ENCODE measurements at regions not wholly inside any gene's neighbourhood (a gene's known extent, or its start where the extent isn't known, plus 50 kb on each side); places are given as distances from the start of the nearest gene placed in this dataset.
A peak's percentile ranks its signal among the peaks of the same experiment; 100 is the strongest.

- TF ChIP-seq CTCF (conservative IDR thresholded peaks at IDR 0.05; ENCODE audit: low read length) (peak; percentile 3; the same call in 1 of the 2 replicates), EZH2phosphoT487 (IDR thresholded peaks at IDR 0.05; ENCODE audit: borderline replicate concordance) (no peak)
- Histone ChIP-seq H3F3A (ENCODE audit: low read depth) (no peaks in the 10 kb centered on the region), H3K9me2 (replicated peaks; ENCODE audit: low read depth, low read length) (no peaks in the 10 kb centered on the region), H3K79me2 (ENCODE audit: insufficient read depth, low read length) (no peaks in the 10 kb centered on the region), H3K27me3 (ENCODE audit: insufficient read depth, low read length, poor library complexity, severe bottlenecking) (no peaks in the 10 kb centered on the region), H3K9me3 (ENCODE audit: insufficient read depth, low read depth, low read length) (no peaks in the 10 kb centered on the region), H4K20me1 (ENCODE audit: insufficient read depth, low read length, poor library complexity, severe bottlenecking) (no peaks in the 10 kb centered on the region), H3K36me3 (ENCODE audit: insufficient read depth, low read length) (no peaks in the 10 kb centered on the region), H2AFZ (ENCODE audit: low read length) (no peak overlapping the region), H3K4me2 (ENCODE audit: low read depth, low read length, poor library complexity, severe bottlenecking) (no peak overlapping the region), H3K4me1 (ENCODE audit: insufficient read depth, low read length, poor library complexity, severe bottlenecking) (no peaks in the 10 kb centered on the region), H3K4me3 (ENCODE audit: low read length, poor library complexity, severe bottlenecking) (no peak overlapping the region), H3K9ac (ENCODE audit: low read depth, low read length, poor library complexity, severe bottlenecking) (no peak overlapping the region)
Measured at GRCh38 chrX:110421500-110422455, 63.1 kb downstream of the RTL9 start.

- H3K4me2 ChIP-seq (ENCODE audit: low read depth, low read length, poor library complexity, severe bottlenecking): no peak overlapping the region
- no peaks in the 10 kb centered on the region for H3K9me2 ChIP-seq (replicated peaks; ENCODE audit: low read depth, low read length)
- H3K9me3 ChIP-seq (ENCODE audit: insufficient read depth, low read depth, low read length): no peaks in the 10 kb centered on the region
- TF ChIP-seq EZH2phosphoT487 (IDR thresholded peaks at IDR 0.05; ENCODE audit: borderline replicate concordance) (no peak), CTCF (conservative IDR thresholded peaks at IDR 0.05; ENCODE audit: low read length) (no peak)
- H3K79me2 ChIP-seq (ENCODE audit: insufficient read depth, low read length): no peaks in the 10 kb centered on the region
- no peak overlapping the region for H3K4me3 ChIP-seq (ENCODE audit: low read length, poor library complexity, severe bottlenecking)
- no peaks in the 10 kb centered on the region for H3K36me3 ChIP-seq (ENCODE audit: insufficient read depth, low read length)
- no peaks in the 10 kb centered on the region for H3K27me3 ChIP-seq (ENCODE audit: insufficient read depth, low read length, poor library complexity, severe bottlenecking)
- no peak overlapping the region for H3K9ac ChIP-seq (ENCODE audit: low read depth, low read length, poor library complexity, severe bottlenecking)
- no peaks in the 10 kb centered on the region for H4K20me1 ChIP-seq (ENCODE audit: insufficient read depth, low read length, poor library complexity, severe bottlenecking)
- no peak overlapping the region for H2AFZ ChIP-seq (ENCODE audit: low read length)
- H3K4me1 ChIP-seq (ENCODE audit: insufficient read depth, low read length, poor library complexity, severe bottlenecking): no peaks in the 10 kb centered on the region
- no peaks in the 10 kb centered on the region for H3F3A ChIP-seq (ENCODE audit: low read depth)
Measured at GRCh38 chrX:110425222-110426154, 66.8 kb downstream of the RTL9 start.

GRCh38 chrX:110426155-110426504 is 67.5 kb downstream of the RTL9 start:
- Histone ChIP-seq H3K36me3 (ENCODE audit: insufficient read depth, low read length) (no peaks in the 10 kb centered on the region), H3K4me1 (ENCODE audit: insufficient read depth, low read length, poor library complexity, severe bottlenecking) (no peaks in the 10 kb centered on the region), H4K20me1 (ENCODE audit: insufficient read depth, low read length, poor library complexity, severe bottlenecking) (no peaks in the 10 kb centered on the region), H3K9me2 (replicated peaks; ENCODE audit: low read depth, low read length) (no peaks in the 10 kb centered on the region), H3K27me3 (ENCODE audit: insufficient read depth, low read length, poor library complexity, severe bottlenecking) (no peaks in the 10 kb centered on the region), H3K9me3 (ENCODE audit: insufficient read depth, low read depth, low read length) (no peaks in the 10 kb centered on the region), H3K4me2 (ENCODE audit: low read depth, low read length, poor library complexity, severe bottlenecking) (no peak overlapping the region), H3F3A (ENCODE audit: low read depth) (no peaks in the 10 kb centered on the region), H3K4me3 (ENCODE audit: low read length, poor library complexity, severe bottlenecking) (no peak overlapping the region), H3K9ac (ENCODE audit: low read depth, low read length, poor library complexity, severe bottlenecking) (no peak overlapping the region), H3K79me2 (ENCODE audit: insufficient read depth, low read length) (no peaks in the 10 kb centered on the region), H2AFZ (ENCODE audit: low read length) (no peak overlapping the region)
- TF ChIP-seq EZH2phosphoT487 (IDR thresholded peaks at IDR 0.05; ENCODE audit: borderline replicate concordance) (no peak), CTCF (conservative IDR thresholded peaks at IDR 0.05; ENCODE audit: low read length) (no peak)

Data from Loucy (cell line).